ENCODE measurements at regions not wholly inside any gene's neighbourhood (a gene's known extent, or its start where the extent isn't known, plus 50 kb on each side); places are given as distances from the start of the nearest gene placed in this dataset.

DNA sequence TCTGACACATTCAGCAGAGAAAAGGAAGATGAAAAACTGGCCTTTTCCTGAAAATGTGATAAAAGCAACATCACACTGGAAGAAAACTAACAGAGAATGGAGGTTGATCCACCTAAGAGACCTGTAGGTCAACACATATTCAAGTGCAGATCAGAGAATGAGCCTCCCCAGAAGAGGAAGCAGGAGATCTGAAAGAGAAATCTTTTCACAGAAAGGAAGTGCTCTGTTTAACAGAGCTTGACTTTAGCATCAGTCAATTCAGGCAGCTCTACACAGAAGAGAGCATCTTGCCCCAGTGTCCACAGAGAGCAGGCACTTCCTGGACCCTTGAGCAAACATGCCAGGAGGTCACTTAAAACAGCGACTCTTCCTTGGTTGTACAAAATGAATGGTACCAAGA, 655.4 kb upstream of the GBE1 start:
- H3K36me3 ChIP-seq (ENCODE audit: low read depth, missing control alignments): no peaks in the 10 kb centered on the region
- H3K4me3 ChIP-seq: no peak overlapping the region
- H3K27me3 ChIP-seq: no peaks in the 10 kb centered on the region
- DNase-seq: no peak
- WGBS, 2 donors: 76 to 84% methylated on average over 1 of the region's 1 CpG
- H3K9me3 ChIP-seq: no peaks in the 10 kb centered on the region
- TF ChIP-seq, protein P1, sequence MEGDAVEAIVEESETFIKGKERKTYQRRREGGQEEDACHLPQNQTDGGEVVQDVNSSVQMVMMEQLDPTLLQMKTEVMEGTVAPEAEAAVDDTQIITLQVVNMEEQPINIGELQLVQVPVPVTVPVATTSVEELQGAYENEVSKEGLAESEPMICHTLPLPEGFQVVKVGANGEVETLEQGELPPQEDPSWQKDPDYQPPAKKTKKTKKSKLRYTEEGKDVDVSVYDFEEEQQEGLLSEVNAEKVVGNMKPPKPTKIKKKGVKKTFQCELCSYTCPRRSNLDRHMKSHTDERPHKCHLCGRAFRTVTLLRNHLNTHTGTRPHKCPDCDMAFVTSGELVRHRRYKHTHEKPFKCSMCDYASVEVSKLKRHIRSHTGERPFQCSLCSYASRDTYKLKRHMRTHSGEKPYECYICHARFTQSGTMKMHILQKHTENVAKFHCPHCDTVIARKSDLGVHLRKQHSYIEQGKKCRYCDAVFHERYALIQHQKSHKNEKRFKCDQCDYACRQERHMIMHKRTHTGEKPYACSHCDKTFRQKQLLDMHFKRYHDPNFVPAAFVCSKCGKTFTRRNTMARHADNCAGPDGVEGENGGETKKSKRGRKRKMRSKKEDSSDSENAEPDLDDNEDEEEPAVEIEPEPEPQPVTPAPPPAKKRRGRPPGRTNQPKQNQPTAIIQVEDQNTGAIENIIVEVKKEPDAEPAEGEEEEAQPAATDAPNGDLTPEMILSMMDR (IDR thresholded peaks at IDR 0.05): no peak
- no peak for TF ChIP-seq POLR2A (IDR thresholded peaks at IDR 0.05)
- intact Hi-C loops (cut with DNase I; ENCODE audit: low total_unique reads): no loop called here
- H3K4me1 ChIP-seq: no peaks in the 10 kb centered on the region
- no peak overlapping the region for H3K27ac ChIP-seq

DNA sequence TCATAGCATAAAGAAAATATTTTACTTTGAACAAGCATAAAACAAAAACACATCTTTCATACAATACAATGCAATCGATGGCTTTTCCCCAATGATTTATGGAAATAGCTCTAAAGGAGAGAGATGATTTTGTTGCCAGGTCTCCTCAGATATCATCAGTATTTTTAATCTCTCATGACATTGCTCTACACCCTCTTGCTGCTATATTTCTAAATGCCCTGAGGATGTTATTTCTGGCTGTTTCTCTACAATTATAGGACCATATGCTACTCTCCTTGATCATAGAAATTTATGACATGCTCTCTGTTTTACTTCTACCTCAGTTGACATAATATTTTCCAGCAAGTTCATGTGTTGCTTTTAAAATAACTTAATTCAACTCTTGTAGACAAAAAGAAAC, 654.9 kb upstream of the GBE1 start:
- Histone ChIP-seq H3K4me1 (no peaks in the 10 kb centered on the region), H3K27ac (no peak overlapping the region), H3K9me3 (no peaks in the 10 kb centered on the region), H3K27me3 (no peaks in the 10 kb centered on the region), H3K36me3 (ENCODE audit: low read depth, missing control alignments) (no peaks in the 10 kb centered on the region), H3K4me3 (no peak overlapping the region)
- DNase-seq: no peak
- 79 to 87% methylated on average over 1 of the region's 1 CpG for WGBS, 2 donors
- TF ChIP-seq POLR2A (IDR thresholded peaks at IDR 0.05): no peak
- TF ChIP-seq, protein P1 (IDR thresholded peaks at IDR 0.05): no peak
- intact Hi-C loops (cut with DNase I; ENCODE audit: low total_unique reads): no loop called here

DNA sequence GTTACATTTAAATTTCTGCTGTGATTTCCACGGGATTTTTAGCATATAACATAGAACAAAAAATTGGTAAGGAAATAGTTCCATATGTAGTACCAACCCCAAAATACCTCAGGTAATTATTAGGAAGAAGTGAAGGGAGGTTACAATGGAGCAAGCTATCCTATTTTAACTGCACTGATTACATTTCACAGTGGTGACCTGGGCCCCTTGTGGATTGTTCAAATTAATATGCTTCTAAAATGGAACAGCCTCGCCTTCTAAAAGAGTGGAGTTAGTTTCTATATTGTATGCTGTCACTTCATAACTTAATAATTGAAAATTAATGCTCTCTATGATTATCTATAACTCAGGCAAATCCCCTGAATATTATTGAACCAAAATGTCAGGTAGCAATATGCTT, 651.7 kb upstream of the GBE1 start:
- Histone ChIP-seq H3K9me3 (no peaks in the 10 kb centered on the region), H3K4me1 (no peaks in the 10 kb centered on the region), H3K27me3 (no peaks in the 10 kb centered on the region), H3K36me3 (ENCODE audit: low read depth, missing control alignments) (no peaks in the 10 kb centered on the region), H3K27ac (no peak overlapping the region), H3K4me3 (no peak overlapping the region)
- 85 to 88% methylated on average over 2 of the region's 2 CpGs for WGBS, 2 donors
- intact Hi-C loops (cut with DNase I; ENCODE audit: low total_unique reads): no loop called here
- DNase-seq: no peak
- TF ChIP-seq, protein P1 (IDR thresholded peaks at IDR 0.05): no peak
- no peak for TF ChIP-seq POLR2A (IDR thresholded peaks at IDR 0.05)

DNA sequence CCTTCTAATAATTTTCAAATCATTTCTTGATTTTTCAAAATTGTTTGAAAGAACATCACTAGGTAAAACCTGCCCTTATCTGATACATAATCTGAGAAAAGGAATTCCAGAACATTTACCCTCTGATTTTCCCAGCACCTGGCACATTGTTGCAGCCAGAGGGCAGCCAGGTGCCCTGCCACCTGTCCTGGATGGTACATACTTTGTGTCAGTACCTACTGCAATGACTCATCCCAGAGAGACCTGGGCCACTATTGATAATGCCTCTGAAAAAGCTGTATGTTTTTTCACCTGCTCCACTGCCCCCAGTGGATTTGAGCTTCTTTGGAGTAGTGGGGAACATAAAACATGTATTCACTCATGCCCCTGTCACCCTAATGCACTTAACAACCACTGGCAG, 648.9 kb upstream of the GBE1 start:
- Histone ChIP-seq H3K36me3 (ENCODE audit: low read depth, missing control alignments) (no peaks in the 10 kb centered on the region), H3K27me3 (no peaks in the 10 kb centered on the region), H3K9me3 (no peaks in the 10 kb centered on the region), H3K4me3 (no peak overlapping the region), H3K27ac (no peak overlapping the region), H3K4me1 (no peaks in the 10 kb centered on the region)
- no peak for TF ChIP-seq POLR2A (IDR thresholded peaks at IDR 0.05)
- TF ChIP-seq, protein P1 (IDR thresholded peaks at IDR 0.05): no peak
- no peak for DNase-seq
- intact Hi-C loops (cut with DNase I; ENCODE audit: low total_unique reads): no loop called here

GRCh38 chr3:82409842-82410241, 648.4 kb upstream of the GBE1 start:
- 75 to 96% methylated on average over 1 of the region's 1 CpG for WGBS, 2 donors
- Histone ChIP-seq H3K4me1 (no peaks in the 10 kb centered on the region), H3K36me3 (ENCODE audit: low read depth, missing control alignments) (no peaks in the 10 kb centered on the region), H3K27me3 (no peaks in the 10 kb centered on the region), H3K4me3 (no peak overlapping the region), H3K27ac (no peak overlapping the region), H3K9me3 (no peaks in the 10 kb centered on the region)
- TF ChIP-seq, protein P1 (IDR thresholded peaks at IDR 0.05): no peak
- no peak for TF ChIP-seq POLR2A (IDR thresholded peaks at IDR 0.05)
- DNase-seq: no peak
- intact Hi-C loops (cut with DNase I; ENCODE audit: low total_unique reads): no loop called here

All from testis (tissue), 2 donors.